HG02870 (cell line): ENCODE measurements at regions not wholly inside any gene's neighbourhood (a gene's known extent, or its start where the extent isn't known, plus 50 kb on each side); places are given as distances from the start of the nearest gene placed in this dataset.

Experiments used
- ATAC-seq: cut with Tn5 transposase; IDR thresholded peaks from one replicate; pipeline ENCODE4 v1.9.1; 2021; ENCODE audit warnings: mild to moderate bottlenecking, moderate library complexity; ENCODE audit not compliant: unreplicated experiment

- no peak for ATAC-seq
Observed at GRCh38 chr2:106941372-106941993, 55.5 kb upstream of the ST6GAL2 start.

- no peak for ATAC-seq
Observed at GRCh38 chr2:106943468-106944200, 57.7 kb upstream of the ST6GAL2 start.

- ATAC-seq = no peak
Observed at GRCh38 chr2:106944215-106944614, 58.2 kb upstream of the ST6GAL2 start.

- ATAC-seq = no peak
Observed at GRCh38 chr2:106948540-106948939, 62.6 kb upstream of the ST6GAL2 start.

GRCh38 chr2:106953236-106953635 is 67.3 kb upstream of the ST6GAL2 start:
- no peak for ATAC-seq

- ATAC-seq = no peak
Observed at GRCh38 chr2:106953779-106954178, 67.8 kb upstream of the ST6GAL2 start.

GRCh38 chr2:106954304-106954703 is 68.3 kb upstream of the ST6GAL2 start:
- ATAC-seq = no peak

GRCh38 chr2:106956416-106956815 is 70.4 kb upstream of the ST6GAL2 start:
- ATAC-seq = no peak

GRCh38 chr2:106956879-106957278 is 70.9 kb upstream of the ST6GAL2 start:
- no peak for ATAC-seq

GRCh38 chr2:106959975-106960682 is 74.2 kb upstream of the ST6GAL2 start:
- ATAC-seq = no peak

- no peak for ATAC-seq
Observed at GRCh38 chr2:106960683-106961161, 74.8 kb upstream of the ST6GAL2 start.

GRCh38 chr2:106961328-106961727 is 75.4 kb upstream of the ST6GAL2 start:
- no peak for ATAC-seq

GRCh38 chr2:106963156-106963555 is 77.2 kb upstream of the ST6GAL2 start:
- no peak for ATAC-seq

- ATAC-seq = no peak
Observed at GRCh38 chr2:106963893-106964292, 77.9 kb upstream of the ST6GAL2 start.

- ATAC-seq = no peak
Observed at GRCh38 chr2:106965611-106966010, 79.6 kb upstream of the ST6GAL2 start.

- ATAC-seq = no peak
Observed at GRCh38 chr2:106969777-106970176, 83.8 kb upstream of the ST6GAL2 start.

- no peak for ATAC-seq
Observed at GRCh38 chr2:106970471-106971261, 84.7 kb upstream of the ST6GAL2 start.

GRCh38 chr2:106972782-106973181 is 86.8 kb upstream of the ST6GAL2 start:
- no peak for ATAC-seq

GRCh38 chr2:106974891-106975290 is 88.9 kb upstream of the ST6GAL2 start:
- no peak for ATAC-seq

- no peak for ATAC-seq
Observed at GRCh38 chr2:106975641-106976040, 89.7 kb upstream of the ST6GAL2 start.

GRCh38 chr2:106976548-106976947 is 90.6 kb upstream of the ST6GAL2 start:
- no peak for ATAC-seq
